H1 (cell line): ENCODE measurements at regions not wholly inside any gene's neighbourhood (a gene's known extent, or its start where the extent isn't known, plus 50 kb on each side); places are given as distances from the start of the nearest gene placed in this dataset.

Experiments
- CTCF ChIA-PET: fragments of 300-600 bp; sonication (Branson Sonifier 250); formaldehyde crosslinking; loops from one replicate; lab custom pipeline; 2021; ENCODE audit not compliant: partially characterized antibody; lab: Charles Lee
- POLR2A ChIA-PET: fragments of 300-600 bp; sonication (Branson Sonifier 250); formaldehyde crosslinking; loops from one replicate; lab custom pipeline; 2021; ENCODE audit warnings: inconsistent platforms; ENCODE audit not compliant: partially characterized antibody; lab: Charles Lee
- DNase-seq, 2 experiments: peaks; one replicate each; pipeline versions ENCODE4 v3.0.0 to v3.0.0-alpha.2; 2010 to 2022; ENCODE audit warnings: low spot score in 2 of 2, low read depth in 1 of 2, mixed read lengths in 1 of 2
- FAIRE-seq: peaks from 2 replicates; lab custom pipeline; 2011; peaks lifted over from hg19 to GRCh38; lab: Jason Lieb, UNC
- H2AFZ ChIP-seq: 2 replicates; pipeline ENCODE4 v1.8.1; 2012; ENCODE audit warnings: low read length, inconsistent platforms
- H2AK5ac ChIP-seq: 2 replicates; pipeline ENCODE4 v1.6.1; 2013; ENCODE audit warnings: low read depth, low read length
- H2BK120ac ChIP-seq: replicated peaks from 2 replicates; pipeline ENCODE3; 2013; ENCODE audit warnings: low read depth, low read length, inconsistent platforms
- H2BK12ac ChIP-seq: 2 replicates; pipeline ENCODE4 v1.6.1; 2013; ENCODE audit warnings: low read depth, low read length
- H2BK15ac ChIP-seq: 2 replicates; pipeline ENCODE4 v1.6.1; 2013; ENCODE audit warnings: low read length
- H2BK20ac ChIP-seq: 2 replicates; pipeline ENCODE4 v1.6.1; 2013; ENCODE audit warnings: low read length
- H2BK5ac ChIP-seq: 2 replicates; pipeline ENCODE4 v1.6.1; 2013; ENCODE audit warnings: low read depth, low read length
- H3K14ac ChIP-seq: 2 replicates; pipeline ENCODE4 v1.6.1; 2013; ENCODE audit warnings: inconsistent platforms; ENCODE audit not compliant: insufficient read length
- H3K18ac ChIP-seq: 2 replicates; pipeline ENCODE4 v1.6.1; 2013; ENCODE audit warnings: low read length; ENCODE audit errors: extremely low read depth
- H3K23ac ChIP-seq: 2 replicates; pipeline ENCODE4 v1.6.1; 2013; ENCODE audit warnings: inconsistent platforms; ENCODE audit not compliant: insufficient read length
- H3K23me2 ChIP-seq: 2 replicates; pipeline ENCODE4 v1.6.1; 2013; ENCODE audit warnings: low read depth, low read length
- H3K27ac ChIP-seq: 2 replicates; pipeline ENCODE4 v1.6.1; 2011; ENCODE audit warnings: low read depth, low read length, inconsistent platforms
- H3K27me3 ChIP-seq, 4 experiments: replicated peaks in 1 of 4; 1 replicate in 1 of 4; 2 replicates in 3 of 4; pipeline versions ENCODE4 v1.6.1 to v1.8.1; 2011 to 2013; ENCODE audit warnings: low read length in 3 of 4, mild to moderate bottlenecking in 3 of 4, inconsistent platforms in 2 of 4, mixed read lengths in 2 of 4, moderate library complexity in 1 of 4; ENCODE audit not compliant: control insufficient read depth in 3 of 4, insufficient read depth in 3 of 4; ENCODE audit errors: extremely low read depth in 1 of 4
- H3K36me3 ChIP-seq, 4 experiments: 2 replicates each; pipeline versions ENCODE4 v1.6.1 to v1.8.1; 2011 to 2013; ENCODE audit warnings: mild to moderate bottlenecking in 4 of 4, low read length in 3 of 4, moderate library complexity in 2 of 4, control low read depth in 1 of 4, inconsistent platforms in 1 of 4; ENCODE audit not compliant: insufficient read depth in 4 of 4, control insufficient read depth in 2 of 4
- H3K4ac ChIP-seq: replicated peaks from 2 replicates; pipeline ENCODE3; 2013; ENCODE audit warnings: low read length, low read depth, mixed read lengths, inconsistent platforms; ENCODE audit not compliant: insufficient read length
- H3K4me1 ChIP-seq, 4 experiments: replicated peaks in 1 of 4; 1 replicate in 1 of 4; 2 replicates in 3 of 4; pipeline versions ENCODE4 v1.6.1 to v1.8.1; 2011 to 2013; ENCODE audit warnings: low read length in 3 of 4, inconsistent platforms in 2 of 4, mixed read lengths in 1 of 4; ENCODE audit not compliant: insufficient read depth in 4 of 4, control insufficient read depth in 3 of 4
- H3K4me2 ChIP-seq, 2 experiments: 2 replicates each; pipeline versions ENCODE4 v1.6.1 to v1.8.1; 2011 to 2013; ENCODE audit warnings: low read depth in 2 of 2, low read length in 2 of 2, control low read depth in 1 of 2, inconsistent platforms in 1 of 2, mild to moderate bottlenecking in 1 of 2; ENCODE audit not compliant: insufficient read depth in 1 of 2
- H3K4me3 ChIP-seq, 4 experiments: fragments of 200-600, 300-600 bp in 1 of 4; sonication (generic), shearing (Covaris generic), sonication (Bioruptor Twin) in 1 of 4; 2 replicates each; pipeline versions ENCODE4 v1.5.1 to v1.8.1; 2011 to 2016; ENCODE audit warnings: low read length in 4 of 4, low read depth in 3 of 4, control low read depth in 2 of 4, inconsistent platforms in 2 of 4, mild to moderate bottlenecking in 2 of 4, mixed read lengths in 1 of 4, moderate library complexity in 1 of 4; ENCODE audit not compliant: insufficient read depth in 2 of 4; ENCODE audit errors: extremely low read depth in 1 of 4
- H3K56ac ChIP-seq: replicated peaks from 2 replicates; pipeline ENCODE3; 2013; ENCODE audit warnings: low read depth, mild to moderate bottlenecking, mixed read lengths, low read length, inconsistent platforms; ENCODE audit not compliant: insufficient read length
- H3K79me1 ChIP-seq: 2 replicates; pipeline ENCODE4 v1.6.1; 2013; ENCODE audit warnings: low read depth, low read length, control low read depth
- H3K79me2 ChIP-seq, 2 experiments: 2 replicates each; pipeline versions ENCODE4 v1.6.1 to v1.8.1; 2012 to 2013; ENCODE audit warnings: low read length in 2 of 2, mild to moderate bottlenecking in 2 of 2, inconsistent platforms in 1 of 2; ENCODE audit not compliant: insufficient read depth in 2 of 2, control insufficient read depth in 1 of 2
- H3K9ac ChIP-seq, 4 experiments: replicated peaks in 1 of 4; 1 replicate in 1 of 4; 2 replicates in 3 of 4; pipeline versions ENCODE4 v1.6.1 to v1.8.1; 2011 to 2013; ENCODE audit warnings: low read depth in 3 of 4, low read length in 3 of 4, control low read depth in 2 of 4, mild to moderate bottlenecking in 2 of 4, moderate library complexity in 2 of 4, inconsistent platforms in 1 of 4; ENCODE audit errors: extremely low read depth in 1 of 4
- H3K9me3 ChIP-seq, 2 experiments: 2 replicates each; pipeline versions ENCODE4 v1.6.1 to v1.8.1; 2012 to 2013; ENCODE audit warnings: mild to moderate bottlenecking in 2 of 2, moderate library complexity in 2 of 2, control low read depth in 1 of 2, inconsistent platforms in 1 of 2, low read depth in 1 of 2, low read length in 1 of 2, mixed read lengths in 1 of 2; ENCODE audit not compliant: insufficient read depth in 2 of 2
- H4K20me1 ChIP-seq, 2 experiments: replicated peaks in 1 of 2; 2 replicates each; pipeline versions ENCODE3 to v1.8.1; 2011 to 2013; ENCODE audit warnings: inconsistent platforms in 2 of 2, low read length in 2 of 2, mild to moderate bottlenecking in 1 of 2; ENCODE audit not compliant: insufficient read depth in 2 of 2, control insufficient read depth in 1 of 2
- H4K5ac ChIP-seq: 2 replicates; pipeline ENCODE4 v1.6.1; 2013; ENCODE audit warnings: low read length, low read depth, mixed read lengths, inconsistent platforms; ENCODE audit not compliant: insufficient read length
- H4K8ac ChIP-seq: 2 replicates; pipeline ENCODE4 v1.8.0; 2013; ENCODE audit warnings: mild to moderate bottlenecking, moderate library complexity, low read length, inconsistent platforms; ENCODE audit not compliant: insufficient read depth; ENCODE audit errors: extremely low read depth
- H4K91ac ChIP-seq: replicated peaks from 2 replicates; pipeline ENCODE3; 2013; ENCODE audit warnings: low read length, mixed read lengths, inconsistent platforms; ENCODE audit not compliant: insufficient read length
- ATF2 ChIP-seq: IDR thresholded peaks from 2 replicates; pipeline ENCODE4 v1.6.1; 2012; ENCODE audit warnings: low read length, inconsistent platforms
- JUN ChIP-seq: IDR thresholded peaks from 2 replicates; pipeline ENCODE4 v1.6.1; 2011; ENCODE audit warnings: low read depth, mild to moderate bottlenecking, improper control_type of control experiment, low read length
- SIX5 ChIP-seq: IDR thresholded peaks from 2 replicates; pipeline ENCODE4 v1.6.1; 2011; ENCODE audit warnings: mild to moderate bottlenecking, low read depth, low read length
- WGBS, 2 experiments: shearing (Covaris generic) in 1 of 2; methylation state at CpG; one replicate each; pipeline versions ENCODE4 v1.1.6 to v1.1.7; 2013 to 2015; ENCODE audit warnings: low lambda C conversion rate in 2 of 2, mixed read lengths in 2 of 2, inconsistent platforms in 1 of 2, low coverage in 1 of 2, missing lambda C conversion rate in 1 of 2; ENCODE audit not compliant: insufficient replicate concordance in 2 of 2, insufficient coverage in 1 of 2, insufficient read length in 1 of 2; ENCODE audit errors: extremely low coverage in 1 of 2, missing lambda C conversion rate in 1 of 2; 5-methylcytosine and 5-hydroxymethylcytosine counted together

DNA sequence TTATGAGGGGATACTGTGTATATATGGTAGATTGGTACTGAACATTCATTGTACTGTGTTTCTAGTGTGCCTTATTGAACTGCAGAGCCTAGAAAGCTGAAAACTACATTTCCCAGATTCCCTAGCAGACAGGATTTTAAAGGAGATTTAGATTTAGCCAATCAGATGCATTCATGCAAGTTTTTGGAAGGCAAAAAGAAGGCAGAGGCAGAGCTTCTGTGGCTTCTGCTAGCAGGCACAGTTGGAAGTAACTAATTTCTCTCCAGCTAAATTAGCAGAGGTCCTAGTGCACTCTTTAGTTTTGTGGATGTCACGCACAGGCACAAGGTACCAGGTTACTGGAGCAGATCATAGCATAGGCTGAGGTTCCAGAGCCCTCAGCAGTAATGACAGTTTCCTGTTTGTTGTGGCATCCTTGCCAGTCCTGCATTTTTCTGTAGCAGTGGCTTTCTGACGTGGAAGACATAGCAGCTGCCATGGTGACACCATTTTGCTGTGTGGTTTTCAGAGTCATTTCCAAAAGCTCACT lies 83.7 kb upstream of the CCDC71L start:
- TF ChIP-seq JUN (no peak), SIX5 (peak; percentile 68), ATF2 (no peak)
- TF ChIP-seq, all 59 proteins: peak for 1
- Histone ChIP-seq H2BK120ac (no peak overlapping the region), H3K9ac (no peak overlapping the region), H3K9me3 (no peaks in the 10 kb centered on the region), H4K5ac (no peak overlapping the region), H3K18ac (no peak overlapping the region), H3K14ac (no peak overlapping the region), H3K23me2 (no peaks in the 10 kb centered on the region), H3K4me1 (no peaks in the 10 kb centered on the region; a peak in 2 of 7 replicates), H3K56ac (no peak overlapping the region), H2AK5ac (no peak overlapping the region), H2BK15ac (peak overlapping the region; percentile 12; the same call in 1 of the 2 replicates), H3K4me3 (no peak overlapping the region), H3K36me3 (no peaks in the 10 kb centered on the region), H3K79me1 (no peaks in the 10 kb centered on the region), H2AFZ (peak overlapping the region; percentile 99), H3K4ac (no peak overlapping the region), H2BK12ac (no peak overlapping the region), H3K23ac (no peak overlapping the region), H4K91ac (no peak overlapping the region), H2BK5ac (no peak overlapping the region), H3K27me3 (no peaks in the 10 kb centered on the region), H3K27ac (no peak overlapping the region), H3K79me2 (no peaks in the 10 kb centered on the region), H4K20me1 (no peaks in the 10 kb centered on the region), H3K4me2 (peak overlapping the region in 1 of 2 experiments; percentile 19; a peak in 1 of 4 replicates), H4K8ac (no peak overlapping the region), H2BK20ac (no peak overlapping the region)
- ChIA-PET POLR2A (no interaction called here), CTCF (interaction anchor here (0.7 to 2.3 kb wide), 6 partner anchors 9 to 782 kb away, joined by 3 to 11 read pairs (median 3); partner anchors contain the start of genes CCDC71L and CDHR3)
- FAIRE-seq: peak; percentile 90
- DNase-seq: no peak
- WGBS, 2 experiments: 63% methylated on average over 2 of the region's 2 CpGs; no CpG with 5 or more reads in 1 of the 2 experiments
